ENCODE measurements at regions not wholly inside any gene's neighbourhood (a gene's known extent, or its start where the extent isn't known, plus 50 kb on each side); places are given as distances from the start of the nearest gene placed in this dataset.

- intact Hi-C loops (cut with micrococcal nuclease): no loop called here
- Histone ChIP-seq H3K27ac (ENCODE audit: extremely low read depth, low read depth, low read length) (0 out of 3 replicates have a peak overlapping the region, but pooled peaks have one; percentile 0), H3K79me2 (ENCODE audit: control insufficient read depth, insufficient read depth, low read length) (no peaks in the 10 kb centered on the region), H3K9me1 (ENCODE audit: control insufficient read depth, insufficient read depth, low read length) (no peaks in the 10 kb centered on the region), H3K9me3 (replicated peaks; ENCODE audit: control insufficient read depth, insufficient read depth, low read depth, low read length) (no peaks in the 10 kb centered on the region), H3K27me3 (ENCODE audit: control insufficient read depth in 2 of 2, insufficient read depth in 2 of 2, low read length in 2 of 2) (no peaks in the 10 kb centered on the region), H2AFZ (ENCODE audit: low read depth, low read length) (peak overlapping the region; percentile 21), H4K20me1 (replicated peaks; ENCODE audit: control insufficient read depth, insufficient read depth, low read length) (no peaks in the 10 kb centered on the region), H3K4me2 (ENCODE audit: insufficient read depth, low read length) (no peak overlapping the region), H3K4me1 (replicated peaks in 1 of 2; ENCODE audit: control insufficient read depth in 2 of 2, insufficient read depth in 2 of 2, low read length in 2 of 2) (peaks cover 5 to 17% of the 10 kb centered on the region in 2 experiments; a peak in 3 of 5 replicates), H3K4me3 (no peak overlapping the region), H3K9ac (ENCODE audit: insufficient read depth in 1 of 2, low read depth in 2 of 2, low read length in 2 of 2) (no peak overlapping the region), H3K36me3 (ENCODE audit: control insufficient read depth, insufficient read depth, low read length) (no peaks in the 10 kb centered on the region)
- POLR2A ChIA-PET: interaction anchor here (0.7 to 1.1 kb wide), 3 partner anchors 46 to 54 kb away, joined by 3 read pairs; no protein-coding TSS in a partner anchor
- WGBS (ENCODE audit: insufficient coverage, low coverage, missing lambda C conversion rate): 15% methylated on average over 5 of the region's 5 CpGs
- CTCF ChIA-PET (ENCODE audit: low intra/inter-chr PET ratio): no interaction called here
- peak in 2 of 4 experiments; percentile 52 to 63 for DNase-seq (ENCODE audit: extremely low read depth in 1 of 4, low spot score in 3 of 4)
- peak; percentile 54 for ATAC-seq
- in situ Hi-C loops (cut with MboI): no loop called here
- FAIRE-seq: peak; percentile 72
- no TSS peak for BruUV-seq (replicated peaks)
- TF ChIP-seq, protein P1, sequence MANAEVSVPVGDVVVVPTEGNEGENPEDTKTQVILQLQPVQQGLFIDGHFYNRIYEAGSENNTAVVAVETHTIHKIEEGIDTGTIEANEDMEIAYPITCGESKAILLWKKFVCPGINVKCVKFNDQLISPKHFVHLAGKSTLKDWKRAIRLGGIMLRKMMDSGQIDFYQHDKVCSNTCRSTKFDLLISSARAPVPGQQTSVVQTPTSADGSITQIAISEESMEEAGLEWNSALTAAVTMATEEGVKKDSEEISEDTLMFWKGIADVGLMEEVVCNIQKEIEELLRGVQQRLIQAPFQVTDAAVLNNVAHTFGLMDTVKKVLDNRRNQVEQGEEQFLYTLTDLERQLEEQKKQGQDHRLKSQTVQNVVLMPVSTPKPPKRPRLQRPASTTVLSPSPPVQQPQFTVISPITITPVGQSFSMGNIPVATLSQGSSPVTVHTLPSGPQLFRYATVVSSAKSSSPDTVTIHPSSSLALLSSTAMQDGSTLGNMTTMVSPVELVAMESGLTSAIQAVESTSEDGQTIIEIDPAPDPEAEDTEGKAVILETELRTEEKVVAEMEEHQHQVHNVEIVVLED (CRISPR knock-in tag; IDR thresholded peaks at IDR 0.05): 0 out of 2 replicates have a peak, but pooled peaks have one; percentile 26
- TF ChIP-seq CREB3L1 (IDR thresholded peaks at IDR 0.05; ENCODE audit: borderline replicate concordance, low read depth) (peak; percentile 23; the same call in 1 of the 2 replicates), SMAD3 (CRISPR knock-in tag; conservative IDR thresholded peaks at IDR 0.05) (no peak), SMARCA4 (IDR thresholded peaks at IDR 0.05) (peak; percentile 39), ZNF316 (IDR thresholded peaks at IDR 0.05) (peak; percentile 87), MTA3 (IDR thresholded peaks at IDR 0.05; ENCODE audit: borderline replicate concordance) (peak; percentile 28; the same call in 1 of the 2 replicates), RAD21 (CRISPR knock-in tag; conservative IDR thresholded peaks at IDR 0.05 in 1 of 2, IDR thresholded peaks at IDR 0.05 in 1 of 2) (0 out of 4 replicates have a peak, but pooled peaks of 1 of the 2 experiments have one; percentile 6), MAZ (CRISPR knock-in tag; conservative IDR thresholded peaks at IDR 0.05 in 1 of 2, IDR thresholded peaks at IDR 0.05 in 1 of 2) (0 out of 4 replicates have a peak, but pooled peaks of 1 of the 2 experiments have one; percentile 21), TCF3 (CRISPR knock-in tag; IDR thresholded peaks at IDR 0.05) (peak; percentile 24; the same call in 1 of the 2 replicates), CTBP1 (IDR thresholded peaks at IDR 0.05; ENCODE audit: borderline replicate concordance) (peak; percentile 15; the same call in 1 of the 2 replicates), MAFG (tag; conservative IDR thresholded peaks at IDR 0.05) (peak; percentile 63; the same call in 1 of the 2 replicates), BCOR (IDR thresholded peaks at IDR 0.05) (no peak), MECOM (CRISPR knock-in tag; IDR thresholded peaks at IDR 0.05) (peak; percentile 34; the same call in 1 of the 2 replicates), ZNF444 (CRISPR knock-in tag; IDR thresholded peaks at IDR 0.05) (no peak), ARID1B (IDR thresholded peaks at IDR 0.05) (peak; percentile 36), DMBX1 (CRISPR knock-in tag; IDR thresholded peaks at IDR 0.05; ENCODE audit: borderline replicate concordance) (peak; percentile 47; the same call in 1 of the 2 replicates)
- TF ChIP-seq, protein P2, sequence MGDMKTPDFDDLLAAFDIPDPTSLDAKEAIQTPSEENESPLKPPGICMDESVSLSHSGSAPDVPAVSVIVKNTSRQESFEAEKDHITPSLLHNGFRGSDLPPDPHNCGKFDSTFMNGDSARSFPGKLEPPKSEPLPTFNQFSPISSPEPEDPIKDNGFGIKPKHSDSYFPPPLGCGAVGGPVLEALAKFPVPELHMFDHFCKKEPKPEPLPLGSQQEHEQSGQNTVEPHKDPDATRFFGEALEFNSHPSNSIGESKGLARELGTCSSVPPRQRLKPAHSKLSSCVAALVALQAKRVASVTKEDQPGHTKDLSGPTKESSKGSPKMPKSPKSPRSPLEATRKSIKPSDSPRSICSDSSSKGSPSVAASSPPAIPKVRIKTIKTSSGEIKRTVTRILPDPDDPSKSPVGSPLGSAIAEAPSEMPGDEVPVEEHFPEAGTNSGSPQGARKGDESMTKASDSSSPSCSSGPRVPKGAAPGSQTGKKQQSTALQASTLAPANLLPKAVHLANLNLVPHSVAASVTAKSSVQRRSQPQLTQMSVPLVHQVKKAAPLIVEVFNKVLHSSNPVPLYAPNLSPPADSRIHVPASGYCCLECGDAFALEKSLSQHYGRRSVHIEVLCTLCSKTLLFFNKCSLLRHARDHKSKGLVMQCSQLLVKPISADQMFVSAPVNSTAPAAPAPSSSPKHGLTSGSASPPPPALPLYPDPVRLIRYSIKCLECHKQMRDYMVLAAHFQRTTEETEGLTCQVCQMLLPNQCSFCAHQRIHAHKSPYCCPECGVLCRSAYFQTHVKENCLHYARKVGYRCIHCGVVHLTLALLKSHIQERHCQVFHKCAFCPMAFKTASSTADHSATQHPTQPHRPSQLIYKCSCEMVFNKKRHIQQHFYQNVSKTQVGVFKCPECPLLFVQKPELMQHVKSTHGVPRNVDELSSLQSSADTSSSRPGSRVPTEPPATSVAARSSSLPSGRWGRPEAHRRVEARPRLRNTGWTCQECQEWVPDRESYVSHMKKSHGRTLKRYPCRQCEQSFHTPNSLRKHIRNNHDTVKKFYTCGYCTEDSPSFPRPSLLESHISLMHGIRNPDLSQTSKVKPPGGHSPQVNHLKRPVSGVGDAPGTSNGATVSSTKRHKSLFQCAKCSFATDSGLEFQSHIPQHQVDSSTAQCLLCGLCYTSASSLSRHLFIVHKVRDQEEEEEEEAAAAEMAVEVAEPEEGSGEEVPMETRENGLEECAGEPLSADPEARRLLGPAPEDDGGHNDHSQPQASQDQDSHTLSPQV (IDR thresholded peaks at IDR 0.05): peak; percentile 48; the same call in 1 of the 2 replicates
These were observed 79.4 kb upstream of the PPP2R5A start for GRCh38 chr1:212205843-212206242.
